CD14-positive monocyte (primary cell): ENCODE measurements at regions not wholly inside any gene's neighbourhood (a gene's known extent, or its start where the extent isn't known, plus 50 kb on each side); places are given as distances from the start of the nearest gene placed in this dataset.

Experiments used
- DNase-seq, 3 donors: peaks; one replicate each; pipeline ENCODE4 v3.0.0-alpha.2; 2011 to 2022
- H2AFZ ChIP-seq: 2 replicates; pipeline ENCODE4 v1.6.0; 2012; ENCODE audit warnings: mild to moderate bottlenecking, low read depth, low read length, inconsistent platforms; ENCODE audit not compliant: insufficient read depth, poor library complexity, severe bottlenecking
- H3K27ac ChIP-seq, 2 donors: 1 replicate in 1 of 2; 2 replicates in 1 of 2; pipeline ENCODE4 v1.5.1; 2012 to 2013; ENCODE audit warnings: low read length in 2 of 2, control low read depth in 1 of 2, inconsistent platforms in 1 of 2, low read depth in 1 of 2, mild to moderate bottlenecking in 1 of 2
- H3K27me3 ChIP-seq, 2 donors: one replicate each; pipeline versions ENCODE4 v1.6.0 to v1.6.1; 2011 to 2013; ENCODE audit warnings: low read length in 2 of 2; ENCODE audit not compliant: control insufficient read depth in 2 of 2, insufficient read depth in 2 of 2
- H3K36me3 ChIP-seq, 2 donors: replicated peaks in 1 of 2; 1 replicate in 1 of 2; 2 replicates in 1 of 2; pipeline versions ENCODE4 v1.5.1 to v1.6.1; 2012 to 2013; ENCODE audit warnings: low read length in 2 of 2, control low read depth in 1 of 2, inconsistent platforms in 1 of 2, mild to moderate bottlenecking in 1 of 2; ENCODE audit not compliant: insufficient read depth in 2 of 2, control insufficient read depth in 1 of 2
- H3K4me1 ChIP-seq, 2 donors: 1 replicate in 1 of 2; 2 replicates in 1 of 2; pipeline versions ENCODE4 v1.5.1 to v1.6.1; 2012 to 2013; ENCODE audit warnings: low read length in 2 of 2, control low read depth in 1 of 2, inconsistent platforms in 1 of 2, mild to moderate bottlenecking in 1 of 2, moderate library complexity in 1 of 2; ENCODE audit not compliant: insufficient read depth in 2 of 2, control insufficient read depth in 1 of 2
- H3K4me2 ChIP-seq: replicated peaks from 2 replicates; pipeline ENCODE3; 2012; ENCODE audit warnings: low read length, moderate library complexity, mild to moderate bottlenecking; ENCODE audit not compliant: poor library complexity, severe bottlenecking; ENCODE audit errors: extremely low read depth
- H3K4me3 ChIP-seq, 3 experiments: fragments of 200-600 bp in 1 of 3; sonication (generic) in 1 of 3; replicated peaks in 1 of 3; 1 replicate in 2 of 3; 2 replicates in 1 of 3; pipeline ENCODE4 v1.5.1; 2011 to 2013; ENCODE audit warnings: low read length in 3 of 3, mild to moderate bottlenecking in 3 of 3, control low read depth in 2 of 3, low read depth in 2 of 3, inconsistent platforms in 1 of 3, moderate library complexity in 1 of 3
- H3K79me2 ChIP-seq: 2 replicates; pipeline ENCODE4 v1.6.0; 2012; ENCODE audit warnings: mild to moderate bottlenecking, control low read depth, inconsistent platforms, low read length, moderate library complexity; ENCODE audit not compliant: insufficient read depth
- H3K9ac ChIP-seq: 2 replicates; pipeline ENCODE4 v1.6.0; 2017; ENCODE audit warnings: low read length, mild to moderate bottlenecking; ENCODE audit not compliant: insufficient read depth, poor library complexity, severe bottlenecking
- H3K9me3 ChIP-seq, 2 donors: replicated peaks in 1 of 2; 1 replicate in 1 of 2; 2 replicates in 1 of 2; pipeline versions ENCODE4 v1.5.1 to v1.6.1; 2012 to 2013; ENCODE audit warnings: low read length in 2 of 2, control low read depth in 1 of 2; ENCODE audit not compliant: control insufficient read depth in 1 of 2, insufficient read depth in 1 of 2
- H4K20me1 ChIP-seq: 2 replicates; pipeline ENCODE4 v1.6.0; 2012; ENCODE audit warnings: mild to moderate bottlenecking, low read length, control low read depth, moderate library complexity; ENCODE audit not compliant: insufficient read depth
- H3K27ac Mint-ChIP-seq, 7 donors: one replicate each; pipeline ENCODE4 v1.8.0; 2020; ENCODE audit warnings: mild to moderate bottlenecking in 7 of 7, mixed read lengths in 7 of 7, moderate library complexity in 6 of 7, inconsistent platforms in 2 of 7
- H3K27me3 Mint-ChIP-seq, 3 donors: one replicate each; pipeline ENCODE4 v1.8.0; 2021 to 2022; ENCODE audit warnings: low read depth in 3 of 3, mild to moderate bottlenecking in 3 of 3, mixed read lengths in 3 of 3, moderate library complexity in 3 of 3, inconsistent platforms in 1 of 3
- H3K36me3 Mint-ChIP-seq, 2 donors: one replicate each; pipeline ENCODE4 v1.8.0; 2020; ENCODE audit warnings: mixed read lengths in 2 of 2, inconsistent platforms in 1 of 2, mild to moderate bottlenecking in 1 of 2
- H3K4me1 Mint-ChIP-seq: one replicate; pipeline ENCODE4 v1.8.0; 2020; ENCODE audit warnings: mild to moderate bottlenecking, mixed read lengths
- H3K4me3 Mint-ChIP-seq, 2 donors: one replicate each; pipeline ENCODE4 v1.8.0; 2020; ENCODE audit warnings: mild to moderate bottlenecking in 2 of 2, mixed read lengths in 2 of 2, moderate library complexity in 1 of 2
- H3K9me3 Mint-ChIP-seq, 7 donors: one replicate each; pipeline ENCODE4 v1.8.0; 2020 to 2022; ENCODE audit warnings: mixed read lengths in 7 of 7, mild to moderate bottlenecking in 6 of 7, moderate library complexity in 6 of 7, inconsistent platforms in 2 of 7
- WGBS: methylation state at CpG from one replicate; pipeline ENCODE4 v1.1.5; 2013; ENCODE audit warnings: missing lambda C conversion rate; ENCODE audit not compliant: insufficient coverage; 5-methylcytosine and 5-hydroxymethylcytosine counted together
- intact Hi-C, 2 donors: fragments of 100-400 bp; cut with micrococcal nuclease; formaldehyde crosslinking; loops; one replicate each; pipeline versions ENCODE4 v1.15.0 to v1.15.1; 2023
- TF ChIP-seq, protein P1 (sequence below): fragments of 200-600 bp; IDR thresholded peaks from one replicate; pipeline ENCODE4 v1.8.0; 2022; ENCODE audit warnings: antibody characterized with exemption, mild to moderate bottlenecking

DNA sequence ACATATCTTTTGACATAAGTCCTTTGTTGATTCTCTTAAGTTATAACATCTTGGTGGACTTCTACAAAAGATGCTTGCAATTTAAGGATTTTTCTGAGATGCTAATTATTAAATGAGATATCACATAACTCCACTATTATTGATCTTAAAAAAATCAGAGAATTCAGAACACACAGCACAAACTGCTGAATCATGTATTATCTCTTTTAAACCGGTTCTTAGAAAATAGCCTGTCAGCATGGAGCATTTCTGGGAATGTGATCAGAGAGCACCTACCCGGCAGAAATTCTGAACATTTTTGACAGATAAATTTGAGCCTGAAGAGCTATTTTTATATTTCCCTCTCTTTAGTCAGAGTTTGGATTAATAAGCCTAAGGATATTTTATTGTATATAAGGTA is 50.2 kb upstream of the PCLO start:
- intact Hi-C loops = no loop called here
- Mint-ChIP-seq H3K27ac (no peak overlapping the region), H3K27me3 (peaks cover 0 to 2% (median 0%) of the 10 kb centered on the region in 3 donors), H3K9me3 (peaks cover 0 to 4% (median 0%) of the 10 kb centered on the region in 7 donors), H3K36me3 (no peaks in the 10 kb centered on the region), H3K4me1 (no peaks in the 10 kb centered on the region), H3K4me3 (no peak overlapping the region)
- no peaks in the 10 kb centered on the region for H3K79me2 ChIP-seq
- TF ChIP-seq, protein P1, sequence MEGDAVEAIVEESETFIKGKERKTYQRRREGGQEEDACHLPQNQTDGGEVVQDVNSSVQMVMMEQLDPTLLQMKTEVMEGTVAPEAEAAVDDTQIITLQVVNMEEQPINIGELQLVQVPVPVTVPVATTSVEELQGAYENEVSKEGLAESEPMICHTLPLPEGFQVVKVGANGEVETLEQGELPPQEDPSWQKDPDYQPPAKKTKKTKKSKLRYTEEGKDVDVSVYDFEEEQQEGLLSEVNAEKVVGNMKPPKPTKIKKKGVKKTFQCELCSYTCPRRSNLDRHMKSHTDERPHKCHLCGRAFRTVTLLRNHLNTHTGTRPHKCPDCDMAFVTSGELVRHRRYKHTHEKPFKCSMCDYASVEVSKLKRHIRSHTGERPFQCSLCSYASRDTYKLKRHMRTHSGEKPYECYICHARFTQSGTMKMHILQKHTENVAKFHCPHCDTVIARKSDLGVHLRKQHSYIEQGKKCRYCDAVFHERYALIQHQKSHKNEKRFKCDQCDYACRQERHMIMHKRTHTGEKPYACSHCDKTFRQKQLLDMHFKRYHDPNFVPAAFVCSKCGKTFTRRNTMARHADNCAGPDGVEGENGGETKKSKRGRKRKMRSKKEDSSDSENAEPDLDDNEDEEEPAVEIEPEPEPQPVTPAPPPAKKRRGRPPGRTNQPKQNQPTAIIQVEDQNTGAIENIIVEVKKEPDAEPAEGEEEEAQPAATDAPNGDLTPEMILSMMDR = no peak
- H3K27ac ChIP-seq = no peak overlapping the region
- no peak overlapping the region for H3K4me2 ChIP-seq
- no peaks in the 10 kb centered on the region for H3K4me1 ChIP-seq
- no peak overlapping the region for H3K4me3 ChIP-seq
- no peaks in the 10 kb centered on the region for H3K27me3 ChIP-seq
- no peaks in the 10 kb centered on the region for H3K9me3 ChIP-seq
- no peaks in the 10 kb centered on the region for H4K20me1 ChIP-seq
- H3K36me3 ChIP-seq = no peaks in the 10 kb centered on the region
- H3K9ac ChIP-seq = no peak overlapping the region
- H2AFZ ChIP-seq = no peak overlapping the region
- WGBS = 40% methylated on average over 1 of the region's 2 CpGs
- no peak for DNase-seq
